Thyroid gland (tissue), 4 donors: ENCODE measurements at regions not wholly inside any gene's neighbourhood (a gene's known extent, or its start where the extent isn't known, plus 50 kb on each side); places are given as distances from the start of the nearest gene placed in this dataset.

Experiments used
- DNase-seq, 2 donors: peaks; one replicate each; pipeline ENCODE4 v3.0.0-alpha.2; 2019
- H3K27ac ChIP-seq, 3 donors: fragments of 200-600 bp; sonication (generic); 1 replicate in 2 of 3; 2 replicates in 1 of 3; pipeline ENCODE4 v1.5.1; 2016 to 2019; ENCODE audit warnings: mild to moderate bottlenecking in 1 of 3, moderate library complexity in 1 of 3
- H3K27me3 ChIP-seq: fragments of 200-600 bp; sonication (generic); one replicate; pipeline ENCODE4 v1.5.1; 2019
- H3K36me3 ChIP-seq, 2 donors: fragments of 200-600 bp; sonication (generic); one replicate each; pipeline ENCODE4 v1.5.1; 2016 to 2019
- H3K4me1 ChIP-seq, 2 donors: fragments of 200-600 bp; sonication (generic); one replicate each; pipeline ENCODE4 v1.5.1; 2017 to 2019
- H3K4me3 ChIP-seq, 3 donors: fragments of 200-600 bp; sonication (generic); replicated peaks in 1 of 3; 1 replicate in 2 of 3; 2 replicates in 1 of 3; pipeline ENCODE4 v1.5.1; 2016; ENCODE audit warnings: mild to moderate bottlenecking in 1 of 3
- H3K9me3 ChIP-seq: fragments of 200-600 bp; sonication (generic); one replicate; pipeline ENCODE4 v1.5.1; 2017
- POLR2A ChIP-seq, 2 donors: fragments of 450-650 bp; IDR thresholded peaks; one replicate each; pipeline ENCODE4 v1.6.1; 2017; ENCODE audit warnings: antibody characterized with exemption in 2 of 2, mild to moderate bottlenecking in 2 of 2, moderate library complexity in 1 of 2
- WGBS, 2 donors: methylation state at CpG; one replicate each; pipeline ENCODE4 v1.1.5; 2017; 5-methylcytosine and 5-hydroxymethylcytosine counted together
- intact Hi-C: fragments of 100-400 bp; cut with DNase I; formaldehyde crosslinking; loops from one replicate; pipeline ENCODE4 v1.15.1; 2023
- TF ChIP-seq, protein P1 (sequence below), 6 experiments: fragments of 200-600 bp in 3 of 6; fragments of 450-650 bp in 3 of 6; sonication (generic) in 3 of 6; IDR thresholded peaks; one replicate each; pipeline ENCODE4 v1.5.1; 2016 to 2019; ENCODE audit warnings: antibody characterized with exemption in 6 of 6, mild to moderate bottlenecking in 2 of 6, inconsistent platforms in 1 of 6, moderate library complexity in 1 of 6

DNA sequence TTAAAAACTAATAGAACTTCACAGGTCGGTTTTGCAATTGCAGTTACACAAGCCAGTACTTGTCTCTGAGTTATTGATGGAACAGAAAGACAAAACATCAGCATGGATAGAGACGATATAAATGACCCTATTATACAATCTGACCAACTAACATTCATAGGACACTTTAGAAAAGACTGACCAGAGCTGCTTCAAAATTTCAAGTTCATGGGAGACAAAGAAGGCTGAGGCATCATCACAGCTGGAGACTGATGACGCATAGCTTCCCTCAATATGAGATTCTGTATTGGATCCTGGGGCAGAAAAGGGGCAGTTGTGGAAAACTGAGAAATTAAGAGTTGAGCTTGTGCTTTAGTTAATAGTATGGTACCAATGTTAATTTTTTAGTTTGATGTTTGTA lies 174.0 kb downstream of the THBS2 start:
- H3K27ac ChIP-seq, result no peak overlapping the region
- intact Hi-C loops, result no loop called here
- H3K9me3 ChIP-seq, result no peaks in the 10 kb centered on the region
- DNase-seq, result no peak
- H3K27me3 ChIP-seq, result no peaks in the 10 kb centered on the region
- no peak for TF ChIP-seq POLR2A (IDR thresholded peaks at IDR 0.05)
- TF ChIP-seq, protein P1, sequence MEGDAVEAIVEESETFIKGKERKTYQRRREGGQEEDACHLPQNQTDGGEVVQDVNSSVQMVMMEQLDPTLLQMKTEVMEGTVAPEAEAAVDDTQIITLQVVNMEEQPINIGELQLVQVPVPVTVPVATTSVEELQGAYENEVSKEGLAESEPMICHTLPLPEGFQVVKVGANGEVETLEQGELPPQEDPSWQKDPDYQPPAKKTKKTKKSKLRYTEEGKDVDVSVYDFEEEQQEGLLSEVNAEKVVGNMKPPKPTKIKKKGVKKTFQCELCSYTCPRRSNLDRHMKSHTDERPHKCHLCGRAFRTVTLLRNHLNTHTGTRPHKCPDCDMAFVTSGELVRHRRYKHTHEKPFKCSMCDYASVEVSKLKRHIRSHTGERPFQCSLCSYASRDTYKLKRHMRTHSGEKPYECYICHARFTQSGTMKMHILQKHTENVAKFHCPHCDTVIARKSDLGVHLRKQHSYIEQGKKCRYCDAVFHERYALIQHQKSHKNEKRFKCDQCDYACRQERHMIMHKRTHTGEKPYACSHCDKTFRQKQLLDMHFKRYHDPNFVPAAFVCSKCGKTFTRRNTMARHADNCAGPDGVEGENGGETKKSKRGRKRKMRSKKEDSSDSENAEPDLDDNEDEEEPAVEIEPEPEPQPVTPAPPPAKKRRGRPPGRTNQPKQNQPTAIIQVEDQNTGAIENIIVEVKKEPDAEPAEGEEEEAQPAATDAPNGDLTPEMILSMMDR (IDR thresholded peaks at IDR 0.05), result no peak
- WGBS, 2 donors, result 84% methylated on average over 3 of the region's 3 CpGs
- no peaks in the 10 kb centered on the region for H3K4me1 ChIP-seq
- H3K36me3 ChIP-seq, result no peaks in the 10 kb centered on the region
- no peak overlapping the region for H3K4me3 ChIP-seq

DNA sequence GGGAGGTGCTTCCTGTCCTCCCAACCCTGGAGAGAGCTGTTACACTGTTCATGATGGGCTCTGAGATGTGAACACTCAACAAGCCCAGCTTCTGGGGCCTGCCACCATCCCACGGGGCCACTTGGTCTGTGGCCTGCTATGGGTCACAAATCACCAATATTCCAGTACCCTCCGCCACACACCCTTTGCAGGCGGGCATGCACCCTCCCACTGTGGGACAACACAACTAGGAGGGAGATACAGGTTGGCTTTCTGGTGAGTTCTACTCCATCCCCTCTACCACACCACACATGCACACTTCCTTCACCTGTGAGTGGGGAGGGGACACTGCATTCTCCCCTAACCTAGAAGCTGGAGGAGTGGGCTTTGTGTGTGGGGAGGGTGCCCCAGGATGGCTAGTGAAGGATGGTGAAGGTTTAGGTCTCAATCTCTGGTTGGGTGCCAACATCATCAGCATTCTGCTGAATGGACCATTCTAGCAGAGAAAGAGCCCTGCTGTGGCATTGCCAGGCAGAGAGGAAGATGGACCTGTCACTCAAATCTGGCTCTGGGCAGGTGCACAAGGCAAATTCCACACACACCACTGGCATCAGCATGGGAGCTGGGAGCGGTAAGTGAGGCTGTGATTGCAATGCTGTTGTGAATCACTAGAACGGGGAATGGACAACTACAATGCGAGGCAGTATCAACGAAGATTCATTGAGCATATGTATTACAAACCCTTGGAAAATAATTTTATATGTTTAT lies 175.1 kb downstream of the THBS2 start:
- 93 to 98% methylated on average over 7 of the region's 7 CpGs for WGBS, 2 donors
- no peaks in the 10 kb centered on the region for H3K27me3 ChIP-seq

DNA sequence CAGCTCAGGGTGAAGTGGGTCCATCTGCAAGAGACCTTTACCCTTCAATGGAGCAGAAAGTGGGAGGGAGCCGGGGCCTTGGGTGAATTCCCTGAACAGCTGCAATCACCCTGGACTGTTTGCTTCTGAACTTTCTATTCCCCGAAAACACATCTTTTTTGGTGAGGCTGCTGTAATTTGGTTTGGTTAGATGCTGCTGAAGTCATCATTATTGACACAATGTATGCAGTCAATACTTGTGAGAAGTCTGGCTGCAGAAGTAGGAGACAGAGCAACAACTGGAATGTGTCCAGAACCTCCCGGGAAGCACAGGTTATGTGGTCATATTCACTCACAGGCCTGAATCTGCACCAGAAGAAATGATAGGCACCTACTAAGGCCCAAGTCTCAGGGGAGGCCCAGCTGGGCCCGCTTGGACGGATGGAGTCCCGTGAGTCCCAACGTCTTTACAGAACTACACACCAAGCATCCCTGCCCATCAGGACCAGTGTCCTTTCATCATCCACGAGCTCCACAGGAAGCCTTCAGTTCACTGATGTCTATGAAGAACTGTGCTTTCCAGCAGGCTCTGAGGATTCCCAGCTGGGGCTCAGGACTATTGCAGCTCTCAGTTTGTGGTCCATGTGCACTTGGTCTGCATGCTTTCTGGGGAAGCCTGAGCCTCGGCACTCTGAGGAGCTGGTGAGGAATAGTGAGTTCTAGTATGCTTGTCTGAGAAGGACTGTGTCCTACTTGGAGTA lies 177.6 kb downstream of the THBS2 start:
- Histone ChIP-seq H3K36me3 (no peaks in the 10 kb centered on the region), H3K27ac (no peak overlapping the region), H3K4me3 (no peak overlapping the region), H3K27me3 (no peaks in the 10 kb centered on the region), H3K9me3 (no peaks in the 10 kb centered on the region), H3K4me1 (no peaks in the 10 kb centered on the region)
- intact Hi-C loops, result no loop called here
- DNase-seq, result no peak
- WGBS, 2 donors, result 69 to 74% methylated on average over 9 of the region's 9 CpGs
- TF ChIP-seq POLR2A (IDR thresholded peaks at IDR 0.05), result no peak
- TF ChIP-seq, protein P1 (IDR thresholded peaks at IDR 0.05), result no peak

More for the DNA sequence above, 175.1 kb downstream of the THBS2 start:
- no peaks in the 10 kb centered on the region for H3K9me3 ChIP-seq
- no peak overlapping the region for H3K27ac ChIP-seq
- DNase-seq, result no peak
- intact Hi-C loops, result no loop called here
- TF ChIP-seq, protein P1 (IDR thresholded peaks at IDR 0.05), result no peak
- no peak for TF ChIP-seq POLR2A (IDR thresholded peaks at IDR 0.05)
- no peaks in the 10 kb centered on the region for H3K4me1 ChIP-seq
- no peak overlapping the region for H3K4me3 ChIP-seq
- H3K36me3 ChIP-seq, result no peaks in the 10 kb centered on the region

DNA sequence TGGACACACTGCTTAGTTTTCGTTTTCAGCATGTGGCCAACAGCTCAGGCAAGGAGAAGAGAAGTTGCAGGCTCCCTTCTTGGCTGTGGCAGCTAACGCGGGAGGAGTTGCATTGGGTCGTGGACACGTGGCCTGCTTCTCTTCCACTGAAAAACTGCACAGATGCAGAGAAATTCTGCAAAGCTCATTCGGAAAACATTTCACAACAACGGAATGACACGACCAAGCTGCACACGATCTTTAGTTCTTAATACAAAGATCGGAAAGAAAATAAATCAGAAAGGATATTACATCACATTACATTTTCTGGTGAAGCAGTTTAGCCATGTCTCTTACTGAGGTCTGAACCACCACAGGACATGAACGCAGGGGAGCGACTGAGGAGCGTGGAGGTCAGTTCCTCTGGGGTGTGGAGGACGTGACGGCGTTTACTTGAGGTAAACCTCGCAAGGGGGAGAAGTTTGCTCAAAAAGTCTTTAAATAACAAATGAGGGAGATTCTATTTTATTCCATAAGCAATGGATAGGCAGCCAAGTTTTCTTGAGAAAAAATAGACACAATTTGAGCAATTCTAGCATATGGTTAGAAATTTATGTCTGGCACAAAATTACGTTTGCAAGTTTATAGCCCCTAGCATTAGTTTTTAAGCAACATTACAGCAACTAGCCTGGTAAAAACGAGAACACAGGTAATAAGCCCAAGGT lies 178.3 kb downstream of the THBS2 start:
- WGBS, 2 donors, result 72 to 79% methylated on average over 19 of the region's 19 CpGs
- no peak overlapping the region for H3K27ac ChIP-seq
- H3K9me3 ChIP-seq, result no peaks in the 10 kb centered on the region
- H3K4me3 ChIP-seq, result no peak overlapping the region
- no peaks in the 10 kb centered on the region for H3K27me3 ChIP-seq
- TF ChIP-seq POLR2A (IDR thresholded peaks at IDR 0.05), result no peak
- TF ChIP-seq, protein P1 (IDR thresholded peaks at IDR 0.05), result no peak
- peak in 1 of 2 donors; percentile 18 for DNase-seq
- intact Hi-C loops, result no loop called here
- H3K36me3 ChIP-seq, result no peaks in the 10 kb centered on the region
- H3K4me1 ChIP-seq, result no peaks in the 10 kb centered on the region
